HG03066 (cell line): ENCODE measurements at regions not wholly inside any gene's neighbourhood (a gene's known extent, or its start where the extent isn't known, plus 50 kb on each side); places are given as distances from the start of the nearest gene placed in this dataset.

Source experiments
- ATAC-seq: cut with Tn5 transposase; IDR thresholded peaks from one replicate; pipeline ENCODE4 v1.9.1; 2021; ENCODE audit warnings: low read depth; ENCODE audit not compliant: unreplicated experiment

- no peak for ATAC-seq
These were observed 333.8 kb upstream of the TENM3 start for GRCh38 chr4:181909368-181909767.

DNA sequence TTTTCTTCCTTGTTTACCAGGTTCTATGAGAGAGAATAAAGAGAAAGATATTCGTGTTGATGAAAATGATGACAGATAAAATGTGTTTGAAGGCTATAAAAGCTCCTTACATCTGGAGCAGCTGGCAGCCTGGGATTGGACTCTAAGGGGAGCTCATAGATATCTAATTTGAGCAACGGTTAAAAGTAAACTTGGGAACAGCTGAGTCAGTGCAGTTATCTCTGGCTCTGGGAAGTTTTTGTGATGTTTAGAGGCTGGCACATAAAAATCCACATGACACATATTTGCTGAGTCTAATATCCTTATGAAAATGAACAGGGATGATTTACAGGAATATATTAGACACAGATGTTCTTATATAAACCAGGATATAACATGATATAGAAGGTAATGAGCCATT, 331.8 kb upstream of the TENM3 start:
- no peak for ATAC-seq

GRCh38 chr4:181933471-181933870, 309.7 kb upstream of the TENM3 start:
- ATAC-seq = no peak

DNA sequence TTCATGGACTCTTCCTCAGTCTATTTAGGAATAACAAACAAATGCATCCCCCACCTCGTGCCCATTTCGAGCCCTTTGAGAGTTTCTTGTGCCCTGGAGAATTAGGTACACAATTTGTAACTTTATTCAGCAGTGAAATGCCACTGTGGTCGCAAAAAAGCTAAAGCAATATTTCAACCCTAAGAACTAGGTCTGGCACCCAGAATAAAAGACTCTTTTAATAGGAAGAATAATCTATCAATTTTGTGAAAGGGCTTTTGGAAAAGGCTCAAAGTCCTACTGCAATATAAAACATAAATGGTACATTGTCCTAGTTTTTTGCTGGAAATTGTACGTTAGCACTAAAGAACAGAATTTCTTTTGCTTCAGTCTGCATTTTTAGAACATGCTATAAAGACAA, 304.6 kb upstream of the TENM3 start:
- no peak for ATAC-seq

GRCh38 chr4:181939199-181939945, 303.8 kb upstream of the TENM3 start:
- ATAC-seq = no peak

GRCh38 chr4:181944527-181944926, 298.7 kb upstream of the TENM3 start:
- ATAC-seq = no peak

GRCh38 chr4:181946902-181947301, 296.3 kb upstream of the TENM3 start:
- no peak for ATAC-seq

GRCh38 chr4:181948839-181949382, 294.3 kb upstream of the TENM3 start:
- no peak for ATAC-seq

DNA sequence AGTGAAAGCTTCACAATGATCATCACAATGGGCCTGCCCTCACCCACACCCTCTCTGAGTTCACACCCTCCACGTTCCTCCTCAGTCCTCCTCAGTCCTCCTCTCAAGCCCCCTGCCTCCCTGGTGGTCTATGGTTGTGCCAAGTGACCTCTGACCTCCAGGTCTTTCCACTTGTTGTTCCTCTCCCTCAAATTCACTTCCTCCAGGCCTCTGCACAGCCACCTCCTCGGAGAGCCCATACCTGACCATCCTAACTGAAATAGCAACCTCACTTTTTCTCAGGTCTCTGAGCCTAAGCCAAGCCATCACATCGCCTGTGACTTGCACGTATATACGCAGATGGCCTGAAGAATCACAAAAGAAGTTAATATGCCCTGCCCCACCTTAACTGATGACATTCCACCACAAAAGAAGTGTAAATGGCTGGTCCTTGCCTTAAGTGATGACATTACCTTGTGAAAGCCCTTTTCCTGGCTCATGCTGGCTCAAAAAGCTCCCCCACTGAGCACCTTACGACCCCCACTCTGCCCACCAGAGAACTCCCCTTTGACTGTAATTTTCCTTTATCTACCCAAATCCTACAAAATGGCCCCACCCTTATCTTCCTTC, 293.4 kb upstream of the TENM3 start:
- no peak for ATAC-seq

- ATAC-seq = no peak
These were observed 292.7 kb upstream of the TENM3 start for GRCh38 chr4:181950372-181951127.

- ATAC-seq = no peak
These were observed 291.9 kb upstream of the TENM3 start for GRCh38 chr4:181951265-181951664.

DNA sequence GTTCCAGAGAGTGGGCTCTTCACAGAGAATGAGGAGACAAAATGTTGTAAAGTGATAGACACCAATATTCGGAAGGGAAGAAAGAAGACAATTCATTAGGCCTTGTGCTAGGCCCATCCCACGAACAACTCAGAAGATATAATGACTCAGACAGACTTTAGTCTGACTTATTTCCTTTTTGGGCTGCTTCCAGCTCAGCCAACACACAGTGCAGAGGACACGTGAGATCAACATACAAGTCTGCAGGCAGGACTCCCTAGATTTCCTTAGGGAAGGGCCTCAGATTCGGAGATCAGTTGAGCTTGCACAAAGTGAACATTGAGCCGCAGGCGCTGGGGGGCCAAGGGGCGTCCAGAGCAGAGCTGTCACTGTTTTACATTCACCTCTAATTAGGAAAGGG, 290.7 kb upstream of the TENM3 start:
- no peak for ATAC-seq

GRCh38 chr4:181956512-181956911, 286.7 kb upstream of the TENM3 start:
- ATAC-seq = no peak

- ATAC-seq = no peak
These were observed 286.1 kb upstream of the TENM3 start for GRCh38 chr4:181957088-181957487.

DNA sequence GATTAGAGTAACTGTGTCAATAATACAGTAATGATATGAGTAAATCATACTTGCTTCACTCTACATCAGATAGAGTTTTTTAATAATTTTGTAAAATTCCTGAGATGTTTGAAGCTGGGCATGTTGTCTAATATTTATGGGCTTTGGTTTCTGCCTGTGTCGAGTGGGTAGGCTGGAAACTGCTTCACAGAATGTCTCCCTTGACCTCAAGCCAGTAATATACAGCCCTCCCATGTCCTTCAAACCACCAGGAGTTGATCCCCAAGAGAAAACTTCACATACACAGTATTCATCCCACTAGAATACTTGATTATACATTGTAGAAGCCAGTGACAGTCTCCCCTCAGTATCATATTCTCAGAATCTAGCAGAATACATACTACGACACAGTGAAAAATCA, 284.8 kb upstream of the TENM3 start:
- no peak for ATAC-seq

DNA sequence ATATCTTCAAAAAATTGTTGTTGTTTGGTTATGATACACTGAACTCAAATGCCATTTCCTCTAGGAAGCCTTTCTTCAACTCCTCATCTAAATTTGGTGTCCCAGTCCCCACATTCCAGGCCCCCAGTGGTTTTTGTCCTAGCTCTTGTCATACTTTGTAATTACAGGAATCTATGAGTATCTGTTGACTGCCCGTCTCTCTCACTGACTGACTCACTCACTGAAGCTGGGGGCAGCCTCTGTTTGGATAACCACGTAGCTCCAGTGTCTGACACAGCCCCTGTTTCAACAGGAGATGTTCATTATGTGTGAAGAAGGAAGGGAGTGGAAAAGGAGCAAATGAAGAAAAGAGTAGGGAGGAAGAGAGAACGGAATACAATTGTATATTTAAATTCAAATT, 284.1 kb upstream of the TENM3 start:
- ATAC-seq = no peak

DNA sequence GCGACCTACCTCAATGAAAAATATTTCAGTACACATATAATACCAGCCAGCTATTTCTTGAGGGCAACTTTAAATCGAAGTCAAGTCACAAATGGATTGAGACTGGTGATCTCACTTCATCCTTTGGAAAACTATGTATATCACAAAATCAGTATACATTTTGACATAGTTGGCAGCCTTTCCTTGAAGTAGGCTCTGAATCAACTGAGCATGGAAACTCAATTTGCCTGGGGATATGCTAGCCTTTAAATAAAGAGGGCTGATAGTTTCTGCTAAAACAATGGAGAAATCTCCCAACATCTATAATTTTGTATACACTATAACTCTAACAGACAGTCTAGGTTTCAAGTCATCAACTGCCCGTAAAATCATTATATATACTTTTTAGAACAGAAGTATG, 282.8 kb upstream of the TENM3 start:
- ATAC-seq = no peak

DNA sequence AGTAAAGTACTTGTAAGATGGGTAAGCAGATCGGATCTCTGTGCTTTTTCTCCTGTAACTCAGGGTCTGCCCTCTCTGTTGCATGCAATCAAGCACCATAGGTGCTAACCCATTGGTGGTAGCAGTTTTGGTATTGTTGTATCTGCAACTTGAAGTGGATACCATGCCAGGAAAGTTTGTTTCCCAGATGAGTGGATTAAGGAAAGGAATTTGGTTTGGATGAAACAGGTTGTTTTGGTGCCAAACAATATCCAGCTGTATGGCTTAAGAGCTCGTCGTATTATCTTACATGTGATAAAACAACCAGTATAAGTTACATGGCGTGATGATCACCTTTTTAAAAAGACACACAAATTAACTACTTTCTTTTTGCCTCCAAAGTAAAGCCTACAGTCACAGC, 280.9 kb upstream of the TENM3 start:
- ATAC-seq = no peak

GRCh38 chr4:181964731-181965130, 278.5 kb upstream of the TENM3 start:
- ATAC-seq = no peak

DNA sequence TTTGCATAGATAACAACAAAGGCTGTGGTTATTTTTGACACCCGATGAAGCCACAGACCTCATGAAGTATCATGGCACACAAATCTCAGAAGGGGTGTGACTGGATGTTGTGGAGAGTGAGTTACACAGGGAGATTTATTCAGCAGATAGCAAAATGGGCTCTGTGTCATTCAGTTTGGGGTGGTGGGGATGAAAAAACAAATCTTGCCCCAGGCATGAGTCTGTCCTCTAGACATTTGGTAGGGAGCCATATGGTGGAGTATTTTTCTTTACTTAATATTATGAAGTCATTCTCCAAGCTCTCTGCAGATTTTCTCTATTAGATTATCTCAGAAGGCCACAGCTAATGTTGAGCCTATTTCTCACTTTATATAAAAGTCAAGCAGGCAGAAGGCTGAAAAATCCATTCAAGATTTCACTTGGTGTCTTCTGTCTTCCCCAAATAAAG, 277.1 kb upstream of the TENM3 start:
- no peak for ATAC-seq

- no peak for ATAC-seq
These were observed 275.8 kb upstream of the TENM3 start for GRCh38 chr4:181967401-181967800.
